GM19240 (cell line): ENCODE measurements at regions not wholly inside any gene's neighbourhood (a gene's known extent, or its start where the extent isn't known, plus 50 kb on each side); places are given as distances from the start of the nearest gene placed in this dataset.

Experiments used
- DNase-seq: peaks from one replicate; pipeline ENCODE4 v3.0.0; 2011; ENCODE audit warnings: low spot score; ENCODE audit not compliant: insufficient read length

GRCh38 chr12:67937822-67938221, 51.4 kb upstream of the IFNG-AS1 start:
- DNase-seq, result no peak
